OCI-LY3 (cell line): ENCODE measurements at regions not wholly inside any gene's neighbourhood (a gene's known extent, or its start where the extent isn't known, plus 50 kb on each side); places are given as distances from the start of the nearest gene placed in this dataset.

Experiments used
- EZH2phosphoT487 ChIP-seq: fragments of 200-600 bp; shearing (Covaris generic); IDR thresholded peaks from 2 replicates; pipeline ENCODE4 v1.6.1; 2018; ENCODE audit warnings: antibody characterized with exemption, mixed run types, low read depth
- TF ChIP-seq, protein P1 (sequence below): fragments of 200-600, 300-600 bp; sonication (generic); IDR thresholded peaks from 2 replicates; pipeline ENCODE4 v1.5.1; 2014; ENCODE audit warnings: antibody characterized with exemption, low read length, low read depth

DNA sequence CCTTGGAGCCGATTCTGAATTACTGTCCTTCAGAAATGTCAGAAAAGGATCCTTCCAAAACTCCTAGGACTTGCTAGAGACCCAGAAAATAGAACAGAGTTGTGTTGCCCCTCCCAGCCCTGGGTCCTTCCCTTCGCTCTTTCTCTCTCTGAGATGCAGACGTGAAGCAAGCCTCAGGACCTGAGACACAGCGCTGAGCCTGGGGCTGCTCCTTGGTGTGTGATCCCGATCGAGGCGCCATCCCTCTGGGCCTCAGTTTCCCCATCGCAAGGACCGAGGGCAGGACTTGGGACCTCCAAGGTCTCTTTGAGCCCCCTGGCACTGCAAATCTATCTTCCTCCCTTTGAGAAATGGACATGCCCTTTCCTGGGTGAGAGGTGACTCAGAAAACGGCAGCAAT lies 533.5 kb downstream of the TBC1D22A start:
- TF ChIP-seq, protein P1, sequence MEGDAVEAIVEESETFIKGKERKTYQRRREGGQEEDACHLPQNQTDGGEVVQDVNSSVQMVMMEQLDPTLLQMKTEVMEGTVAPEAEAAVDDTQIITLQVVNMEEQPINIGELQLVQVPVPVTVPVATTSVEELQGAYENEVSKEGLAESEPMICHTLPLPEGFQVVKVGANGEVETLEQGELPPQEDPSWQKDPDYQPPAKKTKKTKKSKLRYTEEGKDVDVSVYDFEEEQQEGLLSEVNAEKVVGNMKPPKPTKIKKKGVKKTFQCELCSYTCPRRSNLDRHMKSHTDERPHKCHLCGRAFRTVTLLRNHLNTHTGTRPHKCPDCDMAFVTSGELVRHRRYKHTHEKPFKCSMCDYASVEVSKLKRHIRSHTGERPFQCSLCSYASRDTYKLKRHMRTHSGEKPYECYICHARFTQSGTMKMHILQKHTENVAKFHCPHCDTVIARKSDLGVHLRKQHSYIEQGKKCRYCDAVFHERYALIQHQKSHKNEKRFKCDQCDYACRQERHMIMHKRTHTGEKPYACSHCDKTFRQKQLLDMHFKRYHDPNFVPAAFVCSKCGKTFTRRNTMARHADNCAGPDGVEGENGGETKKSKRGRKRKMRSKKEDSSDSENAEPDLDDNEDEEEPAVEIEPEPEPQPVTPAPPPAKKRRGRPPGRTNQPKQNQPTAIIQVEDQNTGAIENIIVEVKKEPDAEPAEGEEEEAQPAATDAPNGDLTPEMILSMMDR, result no peak
- TF ChIP-seq EZH2phosphoT487, result no peak
